ENCODE measurements at regions not wholly inside any gene's neighbourhood (a gene's known extent, or its start where the extent isn't known, plus 50 kb on each side); places are given as distances from the start of the nearest gene placed in this dataset.

GRCh38 chr13:62910541-62911060 lies 1495.0 kb upstream of the PCDH20 start:
- Histone ChIP-seq H3F3A (ENCODE audit: control insufficient read depth, insufficient read depth) (no peaks in the 10 kb centered on the region), H3K4me1 (ENCODE audit: control insufficient read depth, low read length) (no peaks in the 10 kb centered on the region), H3K9me2 (replicated peaks; ENCODE audit: control insufficient read depth, low read length) (no peaks in the 10 kb centered on the region), H3K36me3 (ENCODE audit: control insufficient read depth, low read length) (no peaks in the 10 kb centered on the region), H4K20me1 (ENCODE audit: control insufficient read depth, insufficient read depth, low read depth, low read length) (no peaks in the 10 kb centered on the region), H3K9me3 (ENCODE audit: control insufficient read depth, insufficient read depth, low read length) (no peaks in the 10 kb centered on the region), H3K4me3 (ENCODE audit: low read length) (no peak overlapping the region), H3K27ac (ENCODE audit: low read depth, low read length) (no peak overlapping the region), H3K4me2 (ENCODE audit: low read length) (no peak overlapping the region), H3K79me2 (ENCODE audit: control insufficient read depth, low read length) (no peaks in the 10 kb centered on the region), H3K27me3 (ENCODE audit: control insufficient read depth, low read length) (no peaks in the 10 kb centered on the region)
- no peak for TF ChIP-seq EZH2phosphoT487 (IDR thresholded peaks at IDR 0.05; ENCODE audit: borderline replicate concordance, low read length)
- TF ChIP-seq CTCF (IDR thresholded peaks at IDR 0.05; ENCODE audit: low read depth, low read length, poor library complexity, severe bottlenecking): no peak

GRCh38 chr13:62908321-62908720 lies 1492.7 kb upstream of the PCDH20 start:
- H3K79me2 ChIP-seq (ENCODE audit: control insufficient read depth, low read length): no peaks in the 10 kb centered on the region
- no peaks in the 10 kb centered on the region for H3K27me3 ChIP-seq (ENCODE audit: control insufficient read depth, low read length)
- no peaks in the 10 kb centered on the region for H3K9me2 ChIP-seq (replicated peaks; ENCODE audit: control insufficient read depth, low read length)
- H3K36me3 ChIP-seq (ENCODE audit: control insufficient read depth, low read length): no peaks in the 10 kb centered on the region
- no peaks in the 10 kb centered on the region for H3K9me3 ChIP-seq (ENCODE audit: control insufficient read depth, insufficient read depth, low read length)
- H3K27ac ChIP-seq (ENCODE audit: low read depth, low read length): no peak overlapping the region
- no peak overlapping the region for H3K4me2 ChIP-seq (ENCODE audit: low read length)
- H4K20me1 ChIP-seq (ENCODE audit: control insufficient read depth, insufficient read depth, low read depth, low read length): no peaks in the 10 kb centered on the region
- H3K4me3 ChIP-seq (ENCODE audit: low read length): no peak overlapping the region
- no peaks in the 10 kb centered on the region for H3K4me1 ChIP-seq (ENCODE audit: control insufficient read depth, low read length)
- TF ChIP-seq CTCF (IDR thresholded peaks at IDR 0.05; ENCODE audit: low read depth, low read length, poor library complexity, severe bottlenecking): no peak
- TF ChIP-seq EZH2phosphoT487 (IDR thresholded peaks at IDR 0.05; ENCODE audit: borderline replicate concordance, low read length): no peak
- H3F3A ChIP-seq (ENCODE audit: control insufficient read depth, insufficient read depth): no peaks in the 10 kb centered on the region

GRCh38 chr13:62906896-62907295 lies 1491.2 kb upstream of the PCDH20 start:
- Histone ChIP-seq H3F3A (ENCODE audit: control insufficient read depth, insufficient read depth) (no peaks in the 10 kb centered on the region), H3K9me3 (ENCODE audit: control insufficient read depth, insufficient read depth, low read length) (no peaks in the 10 kb centered on the region), H3K27me3 (ENCODE audit: control insufficient read depth, low read length) (no peaks in the 10 kb centered on the region), H3K9me2 (replicated peaks; ENCODE audit: control insufficient read depth, low read length) (no peaks in the 10 kb centered on the region), H3K4me3 (ENCODE audit: low read length) (no peak overlapping the region), H3K27ac (ENCODE audit: low read depth, low read length) (no peak overlapping the region), H3K36me3 (ENCODE audit: control insufficient read depth, low read length) (no peaks in the 10 kb centered on the region), H3K4me2 (ENCODE audit: low read length) (no peak overlapping the region), H4K20me1 (ENCODE audit: control insufficient read depth, insufficient read depth, low read depth, low read length) (no peaks in the 10 kb centered on the region), H3K79me2 (ENCODE audit: control insufficient read depth, low read length) (no peaks in the 10 kb centered on the region), H3K4me1 (ENCODE audit: control insufficient read depth, low read length) (no peaks in the 10 kb centered on the region)
- TF ChIP-seq CTCF (IDR thresholded peaks at IDR 0.05; ENCODE audit: low read depth, low read length, poor library complexity, severe bottlenecking) (no peak), EZH2phosphoT487 (IDR thresholded peaks at IDR 0.05; ENCODE audit: borderline replicate concordance, low read length) (no peak)
